ENCODE measurements at regions not wholly inside any gene's neighbourhood (a gene's known extent, or its start where the extent isn't known, plus 50 kb on each side); places are given as distances from the start of the nearest gene placed in this dataset.

DNA sequence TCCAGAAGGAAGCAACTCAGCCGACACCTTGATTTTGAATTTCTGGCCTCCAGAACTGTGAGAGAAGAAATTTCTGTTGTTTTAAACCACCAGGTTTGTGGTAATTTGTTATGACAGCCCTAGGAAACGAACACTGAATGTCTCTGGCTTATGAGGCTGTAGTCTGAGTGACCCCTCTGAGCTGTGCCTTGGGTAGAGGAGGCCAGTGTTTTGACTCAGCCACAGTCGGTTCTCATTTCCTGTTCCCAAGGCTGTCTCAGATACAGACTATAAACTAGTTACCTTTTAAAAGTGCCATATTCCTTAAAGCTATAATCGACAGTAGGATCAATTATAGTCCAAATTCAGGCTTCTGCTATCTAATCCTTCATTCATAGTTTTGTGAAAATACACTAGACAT is 391.2 kb upstream of the MAP3K7 start:
- no peak for ATAC-seq (ENCODE audit: low read depth)
- no peak for TF ChIP-seq CTCF (IDR thresholded peaks at IDR 0.05)
- intact Hi-C loops (cut with micrococcal nuclease): no loop called here
- no peak for DNase-seq
- Mint-ChIP-seq H3K27ac (no peak overlapping the region), H3K27me3 (no peaks in the 10 kb centered on the region), H3K4me3 (no peak overlapping the region), H3K9me3 (no peaks in the 10 kb centered on the region), H3K36me3 (ENCODE audit: low read depth) (no peaks in the 10 kb centered on the region), H3K4me1 (no peaks in the 10 kb centered on the region)
- POLR2A ChIA-PET: no interaction called here
- CTCF ChIA-PET: no interaction called here

GRCh38 chr6:90977513-90977912 is 390.6 kb upstream of the MAP3K7 start:
- Mint-ChIP-seq H3K4me3 (no peak overlapping the region), H3K27ac (no peak overlapping the region), H3K36me3 (ENCODE audit: low read depth) (no peaks in the 10 kb centered on the region), H3K9me3 (no peaks in the 10 kb centered on the region), H3K27me3 (no peaks in the 10 kb centered on the region), H3K4me1 (no peaks in the 10 kb centered on the region)
- no peak for TF ChIP-seq CTCF (IDR thresholded peaks at IDR 0.05)
- POLR2A ChIA-PET: no interaction called here
- intact Hi-C loops (cut with micrococcal nuclease): no loop called here
- ATAC-seq (ENCODE audit: low read depth): no peak
- no peak for DNase-seq
- CTCF ChIA-PET: no interaction called here

DNA sequence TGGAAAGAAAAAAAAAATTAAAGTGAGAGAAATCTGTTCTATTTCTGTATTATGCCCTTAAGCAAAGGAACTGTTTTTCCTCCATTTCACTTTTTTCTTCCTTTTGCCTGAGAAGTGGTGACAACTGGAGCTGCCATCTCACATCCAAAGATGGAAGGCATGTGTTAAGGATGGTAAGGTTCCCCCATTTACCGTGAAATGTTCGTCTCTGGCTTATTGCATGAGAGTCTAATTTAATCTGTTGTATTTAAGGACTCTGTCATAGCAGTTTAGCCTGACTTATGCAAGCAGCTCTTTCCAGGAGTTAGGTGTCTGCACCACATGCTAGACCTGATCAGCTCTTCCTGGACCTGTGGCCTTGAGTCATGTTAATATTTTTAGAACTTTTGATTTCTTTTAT is 389.5 kb upstream of the MAP3K7 start:
- H3K4me1 Mint-ChIP-seq: no peaks in the 10 kb centered on the region
- no peaks in the 10 kb centered on the region for H3K36me3 Mint-ChIP-seq (ENCODE audit: low read depth)
- ChIA-PET POLR2A (no interaction called here), CTCF (no interaction called here)
- no peak overlapping the region for H3K4me3 Mint-ChIP-seq
- no peak for TF ChIP-seq CTCF (IDR thresholded peaks at IDR 0.05)
- H3K27me3 Mint-ChIP-seq: no peaks in the 10 kb centered on the region
- DNase-seq (no peak), ATAC-seq (ENCODE audit: low read depth) (no peak)
- no peak overlapping the region for H3K27ac Mint-ChIP-seq
- H3K9me3 Mint-ChIP-seq: no peaks in the 10 kb centered on the region
- intact Hi-C loops (cut with micrococcal nuclease): no loop called here

GRCh38 chr6:90975741-90976140 is 388.9 kb upstream of the MAP3K7 start:
- no peaks in the 10 kb centered on the region for H3K4me1 Mint-ChIP-seq
- CTCF ChIA-PET: no interaction called here

GRCh38 chr6:90973188-90973587 is 386.3 kb upstream of the MAP3K7 start:
- ATAC-seq (ENCODE audit: low read depth) (no peak), DNase-seq (no peak)
- ChIA-PET CTCF (no interaction called here), POLR2A (no interaction called here)
- intact Hi-C loops (cut with micrococcal nuclease): no loop called here
- H3K27ac Mint-ChIP-seq: no peak overlapping the region
- H3K27me3 Mint-ChIP-seq: peaks cover 3% of the 10 kb centered on the region
- H3K9me3 Mint-ChIP-seq: no peaks in the 10 kb centered on the region
- no peaks in the 10 kb centered on the region for H3K4me1 Mint-ChIP-seq
- TF ChIP-seq CTCF (IDR thresholded peaks at IDR 0.05): no peak
- H3K36me3 Mint-ChIP-seq (ENCODE audit: low read depth): no peaks in the 10 kb centered on the region
- H3K4me3 Mint-ChIP-seq: no peak overlapping the region

More at GRCh38 chr6:90975741-90976140, 388.9 kb upstream of the MAP3K7 start:
- no peaks in the 10 kb centered on the region for H3K27me3 Mint-ChIP-seq
- H3K4me3 Mint-ChIP-seq: no peak overlapping the region
- intact Hi-C loops (cut with micrococcal nuclease): no loop called here
- ATAC-seq (ENCODE audit: low read depth) (no peak), DNase-seq (no peak)
- TF ChIP-seq CTCF (IDR thresholded peaks at IDR 0.05): no peak
- POLR2A ChIA-PET: no interaction called here
- no peaks in the 10 kb centered on the region for H3K9me3 Mint-ChIP-seq
- H3K36me3 Mint-ChIP-seq (ENCODE audit: low read depth): no peaks in the 10 kb centered on the region
- H3K27ac Mint-ChIP-seq: no peak overlapping the region

Data from activated B cell treated with CpG ODN at 0.5 μM for 24 hours (primary cell).